Germinal center (tissue), 1 donor: ENCODE measurements at regions not wholly inside any gene's neighbourhood (a gene's known extent, or its start where the extent isn't known, plus 50 kb on each side); places are given as distances from the start of the nearest gene placed in this dataset.

Experiments
- DNase-seq: peaks from one replicate; pipeline ENCODE4 v3.0.0; 2012; ENCODE audit warnings: mixed read lengths, low spot score

- DNase-seq = no peak
Observed at GRCh38 chr14:87109271-87109670, 883.7 kb downstream of the GALC start.

GRCh38 chr14:87108726-87109125, 884.3 kb downstream of the GALC start:
- DNase-seq = no peak

- DNase-seq = no peak
Observed at GRCh38 chr14:87102811-87103378, 890.1 kb downstream of the GALC start.

- DNase-seq = no peak
Observed at GRCh38 chr14:87097015-87097414, 896.0 kb downstream of the GALC start.

- DNase-seq = no peak
Observed at GRCh38 chr14:87094913-87095312, 898.1 kb downstream of the GALC start.

GRCh38 chr14:87088588-87088987, 904.4 kb downstream of the GALC start:
- no peak for DNase-seq

GRCh38 chr14:87087881-87088280, 905.1 kb downstream of the GALC start:
- no peak for DNase-seq

GRCh38 chr14:87084908-87085307, 908.1 kb downstream of the GALC start:
- DNase-seq = no peak

- no peak for DNase-seq
Observed at GRCh38 chr14:87082917-87083316, 910.1 kb downstream of the GALC start.

- DNase-seq = no peak
Observed at GRCh38 chr14:87081004-87081403, 912.0 kb downstream of the GALC start.

- DNase-seq = no peak
Observed at GRCh38 chr14:87080146-87080545, 912.8 kb downstream of the GALC start.

GRCh38 chr14:87079416-87079815, 913.6 kb downstream of the GALC start:
- DNase-seq = no peak

- no peak for DNase-seq
Observed at GRCh38 chr14:87076922-87077321, 916.1 kb downstream of the GALC start.

GRCh38 chr14:87076146-87076545, 916.8 kb downstream of the GALC start:
- no peak for DNase-seq

- DNase-seq = no peak
Observed at GRCh38 chr14:87073880-87074570, 919.0 kb downstream of the GALC start.

- no peak for DNase-seq
Observed at GRCh38 chr14:87067591-87067990, 925.4 kb downstream of the GALC start.

- DNase-seq = no peak
Observed at GRCh38 chr14:87067061-87067460, 925.9 kb downstream of the GALC start.

- no peak for DNase-seq
Observed at GRCh38 chr14:87066221-87066817, 926.7 kb downstream of the GALC start.

GRCh38 chr14:87065366-87065765, 927.6 kb downstream of the GALC start:
- no peak for DNase-seq

- no peak for DNase-seq
Observed at GRCh38 chr14:87063181-87063580, 929.8 kb downstream of the GALC start.

GRCh38 chr14:87060405-87060804, 932.6 kb downstream of the GALC start:
- no peak for DNase-seq

- no peak for DNase-seq
Observed at GRCh38 chr14:87059060-87059839, 933.7 kb downstream of the GALC start.

- DNase-seq = no peak
Observed at GRCh38 chr14:87055007-87055406, 938.0 kb downstream of the GALC start.
